NCI-H226 (cell line): ENCODE measurements at regions not wholly inside any gene's neighbourhood (a gene's known extent, or its start where the extent isn't known, plus 50 kb on each side); places are given as distances from the start of the nearest gene placed in this dataset.
"Not testable (repeated sequence)": the region's sequence is repeated elsewhere in the genome, so short reads cannot be mapped to it uniquely, and the experiment has no call there.

Source experiments
- DNase-seq: peaks from one replicate; pipeline ENCODE4 v3.0.0-alpha.2; 2015

DNA sequence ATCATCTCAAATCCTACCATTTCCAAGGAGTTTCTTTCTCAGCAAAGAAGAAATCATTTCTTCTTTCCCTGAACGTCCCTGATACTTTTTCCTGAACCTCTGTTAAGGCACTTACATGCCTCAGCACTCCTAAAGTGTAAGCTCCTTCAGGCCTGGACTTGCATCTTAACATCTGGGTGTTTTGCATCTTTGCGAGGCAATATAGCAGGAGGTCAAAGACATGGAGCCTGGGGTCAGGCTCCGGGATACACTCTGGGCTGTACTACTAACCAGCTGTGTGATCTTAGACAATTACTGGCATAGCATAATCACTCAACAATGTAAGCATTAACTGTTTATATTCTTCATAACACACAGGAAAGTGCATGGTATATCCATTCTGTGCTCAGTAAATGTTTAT is 275.5 kb upstream of the BOD1L1 start:
- no peak for DNase-seq

DNA sequence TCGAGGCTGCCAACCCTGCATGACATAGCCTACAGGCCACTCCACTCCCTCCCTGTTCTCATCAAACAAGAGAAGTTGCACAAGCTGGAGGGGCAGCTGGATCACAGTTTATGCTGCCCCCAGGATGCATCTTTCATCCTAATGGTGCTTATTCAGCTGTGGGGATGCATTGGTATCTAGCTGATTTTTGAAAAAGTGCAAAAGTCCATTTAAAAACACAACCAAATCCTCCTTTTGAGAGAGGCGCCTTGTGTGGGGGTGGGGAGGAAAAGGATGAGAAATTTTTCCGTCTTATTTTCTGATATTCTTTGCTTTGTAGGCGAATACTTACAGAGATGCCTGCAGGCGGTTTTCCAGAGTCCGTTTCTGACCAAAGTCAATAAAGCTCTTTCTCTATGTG is 276.4 kb upstream of the BOD1L1 start:
- no peak for DNase-seq

DNA sequence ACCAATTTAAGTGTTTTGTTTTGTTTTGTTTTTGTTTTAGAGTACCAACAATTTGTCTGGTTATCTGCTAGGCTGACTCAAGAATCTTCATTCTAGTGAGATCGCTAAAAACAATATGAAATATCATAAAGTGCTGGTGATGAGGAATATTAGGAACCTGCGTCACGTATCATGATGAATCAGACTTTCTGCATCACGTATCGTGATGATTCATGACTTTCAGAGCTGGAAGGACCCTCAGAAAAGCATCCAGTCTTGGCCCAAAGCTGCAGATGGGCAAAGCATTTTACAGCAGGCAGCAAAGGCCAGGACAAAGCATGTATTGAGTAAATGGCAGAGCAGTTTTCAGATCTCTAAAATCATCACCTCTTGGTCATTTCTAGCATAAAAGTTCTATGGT is 278.0 kb upstream of the BOD1L1 start:
- DNase-seq: no peak

DNA sequence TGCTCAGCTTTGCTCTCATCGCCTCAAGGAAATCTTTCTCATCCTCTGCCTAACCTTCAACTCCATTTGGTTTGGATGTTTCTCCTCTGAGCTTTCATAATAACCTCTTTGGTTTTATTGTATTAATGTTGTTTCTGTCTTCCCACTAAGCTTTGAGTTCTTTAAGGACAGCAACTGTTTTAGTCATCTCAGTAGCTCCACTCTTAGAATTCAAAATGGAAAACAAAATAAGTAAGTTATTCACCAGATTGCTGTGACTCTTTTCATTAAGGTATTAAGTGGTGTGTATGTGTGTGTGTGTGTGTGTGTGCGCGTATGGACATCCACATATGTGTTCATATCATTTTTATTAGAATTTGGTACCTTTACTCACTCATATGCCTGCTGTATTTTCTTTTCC is 279.2 kb upstream of the BOD1L1 start:
- DNase-seq: no peak

DNA sequence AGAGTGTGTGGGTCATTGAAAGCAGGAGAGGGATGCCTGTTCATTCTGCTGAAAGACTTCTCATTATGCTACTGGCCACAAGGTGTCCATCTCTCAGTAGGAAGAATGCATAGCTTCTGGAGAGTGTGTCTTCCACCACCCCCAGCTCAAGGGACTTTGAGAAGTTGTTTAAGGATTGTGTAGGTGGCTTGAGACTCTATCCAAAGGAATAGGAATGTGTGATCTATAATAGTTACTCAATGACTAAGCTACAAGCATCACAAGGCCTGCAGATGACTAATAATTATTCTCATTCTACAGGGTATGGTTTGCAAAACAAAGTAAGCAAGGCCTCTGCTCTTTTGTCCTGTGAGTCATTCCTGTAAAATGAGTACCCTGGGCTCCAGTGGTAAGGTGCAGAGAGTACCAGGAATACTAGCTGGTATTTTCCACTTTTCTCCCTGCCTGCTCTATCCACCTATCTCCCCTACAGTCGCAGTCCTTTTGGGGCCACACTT is 279.8 kb upstream of the BOD1L1 start:
- DNase-seq: peak; percentile 91

DNA sequence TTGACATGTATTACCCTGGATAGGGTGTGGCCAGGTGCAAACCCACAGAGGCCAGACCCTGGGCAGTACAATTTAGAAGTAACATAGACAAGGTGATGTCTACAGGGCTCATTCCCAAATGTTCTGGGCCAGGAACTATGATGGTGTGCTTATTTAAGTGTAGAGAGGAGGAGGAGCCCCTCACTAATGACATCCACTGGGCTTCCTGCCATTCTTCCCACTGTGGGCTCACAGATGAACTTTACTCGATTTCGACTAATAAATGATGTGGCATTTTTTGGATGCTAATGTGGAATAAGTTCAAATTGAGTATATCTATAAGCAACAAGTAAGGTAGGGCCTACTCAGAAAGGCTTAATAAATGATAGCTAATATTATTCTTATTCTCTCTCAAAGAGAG is 280.9 kb upstream of the BOD1L1 start:
- no peak for DNase-seq

DNA sequence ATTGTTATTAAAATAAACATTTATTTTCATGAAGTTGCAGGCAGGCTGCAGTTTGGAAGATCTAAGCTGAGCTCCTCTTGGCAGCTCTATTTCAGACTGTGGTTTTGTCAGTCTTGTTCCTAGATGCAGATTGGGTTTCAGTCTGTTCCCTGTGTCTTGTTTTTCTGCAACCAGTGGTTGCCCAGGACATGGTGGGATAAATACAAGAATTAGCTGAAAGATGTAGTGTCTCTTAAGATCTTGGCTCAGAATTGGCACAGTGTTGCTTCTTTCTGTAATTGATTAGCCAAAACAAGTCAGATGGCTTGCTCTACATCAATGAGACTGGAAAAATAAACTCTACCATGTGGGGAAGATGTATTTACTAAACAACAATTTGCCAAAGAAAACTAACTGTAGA is 283.0 kb upstream of the BOD1L1 start:
- no peak for DNase-seq

GRCh38 chr4:13911256-13911655 is 283.7 kb upstream of the BOD1L1 start:
- DNase-seq: no peak

- DNase-seq: peak; percentile 41
Observed at GRCh38 chr4:13912436-13912925, 285.0 kb upstream of the BOD1L1 start.

DNA sequence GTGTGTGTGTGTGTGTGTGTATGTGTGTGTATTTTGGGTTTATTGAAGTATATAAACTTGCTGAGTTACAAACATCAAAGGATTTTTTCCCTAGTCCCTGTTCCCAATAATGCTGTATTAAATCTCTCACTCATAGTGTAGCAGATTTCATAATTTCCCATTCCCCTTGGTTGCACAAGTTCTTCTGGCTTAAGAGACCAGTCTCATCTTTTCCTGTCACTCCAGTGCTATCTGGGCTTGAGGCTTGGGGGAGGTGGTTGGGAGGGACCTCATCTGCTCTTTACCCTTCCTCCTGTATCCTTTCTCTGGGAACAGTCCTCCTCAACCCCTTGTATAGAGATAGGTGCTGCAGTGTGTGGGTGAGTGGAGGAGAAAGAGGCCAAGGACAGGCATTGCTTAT is 285.4 kb upstream of the BOD1L1 start:
- DNase-seq: peak; percentile 61

DNA sequence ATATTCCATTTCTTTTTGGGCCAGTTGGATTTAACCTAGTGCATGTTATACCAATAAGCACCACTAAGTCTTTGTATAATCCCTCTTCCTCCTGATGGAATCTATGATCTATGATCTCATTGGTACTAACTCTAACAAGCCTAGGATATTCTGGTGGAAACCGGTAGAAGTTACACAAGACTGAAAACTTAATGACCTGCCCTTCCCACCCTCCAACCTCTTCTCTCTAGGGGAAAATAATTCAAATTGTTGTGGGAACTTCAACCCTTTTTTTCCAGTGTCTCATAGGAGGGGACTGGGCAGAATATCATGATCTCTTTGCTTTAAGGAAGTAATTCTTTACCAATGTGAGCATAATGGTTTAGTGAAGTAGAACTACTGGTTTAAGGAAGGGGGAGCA is 289.5 kb upstream of the BOD1L1 start:
- no peak for DNase-seq

DNA sequence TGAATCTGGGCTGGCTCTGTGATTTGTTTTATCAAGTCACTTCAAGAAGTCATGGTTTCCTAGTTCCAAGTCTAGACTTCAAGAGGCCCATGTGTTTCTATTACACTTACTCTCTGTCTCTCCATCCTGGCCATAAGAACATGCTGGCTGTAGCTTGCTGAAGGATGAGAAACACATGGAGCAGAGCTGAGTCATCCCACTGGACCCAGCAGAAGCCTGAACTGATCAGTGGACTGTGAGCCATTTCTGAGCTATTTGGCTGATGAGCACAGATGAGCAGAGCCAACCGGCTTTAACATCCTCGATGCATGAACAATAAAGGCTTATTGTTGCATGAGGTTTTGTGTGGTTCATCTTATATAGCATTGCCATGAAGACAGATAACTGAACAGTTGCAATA is 290.6 kb upstream of the BOD1L1 start:
- DNase-seq: peak; percentile 73

GRCh38 chr4:13918991-13919441 is 291.5 kb upstream of the BOD1L1 start:
- no peak for DNase-seq

DNA sequence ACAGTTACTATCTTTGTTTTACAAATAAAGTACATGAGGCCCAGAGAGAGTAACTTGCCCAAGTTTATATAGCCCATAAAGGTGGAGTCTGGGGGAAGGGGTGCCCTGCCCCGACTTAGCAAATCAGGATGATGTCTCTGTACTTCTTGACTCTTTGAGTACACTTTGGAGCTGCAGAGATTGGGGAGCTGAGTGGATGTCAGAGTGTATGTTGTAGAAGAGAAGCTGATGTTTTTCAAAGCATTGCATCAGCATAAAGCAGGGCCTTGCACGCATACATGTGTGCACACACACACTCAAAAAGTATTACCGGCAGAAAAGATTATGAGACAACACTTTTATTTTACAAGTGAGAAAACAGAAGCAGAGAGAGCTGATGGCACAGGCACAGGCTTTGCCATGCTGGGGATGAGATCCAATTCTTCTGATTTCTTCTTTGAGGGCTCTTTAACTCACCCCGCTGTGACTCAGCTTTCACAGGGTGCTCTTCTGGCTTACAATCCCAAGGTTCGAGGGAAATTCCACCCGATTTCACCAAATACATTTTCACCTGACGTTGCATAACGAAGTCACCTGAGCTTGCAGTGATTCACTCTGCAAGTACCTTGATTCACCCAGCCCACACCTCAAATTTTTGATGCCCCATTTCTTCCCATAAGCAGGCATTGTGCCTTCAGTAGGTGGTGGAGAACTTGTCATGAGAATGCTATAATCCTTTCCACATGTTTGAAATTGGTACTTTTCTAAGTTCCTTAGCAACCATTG is 292.8 kb upstream of the BOD1L1 start:
- peak; percentile 71 for DNase-seq

DNA sequence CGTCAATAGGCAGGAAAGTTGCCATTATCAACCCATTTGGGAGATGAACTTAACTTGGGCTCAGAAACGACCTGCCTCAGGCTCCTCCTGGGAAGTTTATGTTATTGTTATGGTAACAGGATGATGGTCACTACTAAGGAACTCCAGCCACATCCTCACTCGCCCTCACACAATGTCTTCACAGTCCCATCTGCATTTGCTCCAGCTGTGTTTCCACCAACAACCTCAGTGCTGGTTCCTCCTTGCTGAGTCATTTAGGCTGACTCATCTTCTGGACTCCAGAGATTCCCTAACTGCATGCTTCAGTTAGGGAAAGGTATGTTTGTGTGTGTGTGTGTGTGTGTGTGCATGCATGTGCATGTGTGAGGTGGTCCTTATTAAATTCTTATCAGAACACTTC is 293.4 kb upstream of the BOD1L1 start:
- DNase-seq: peak; percentile 99

- DNase-seq: no peak
Observed at GRCh38 chr4:13921805-13922204, 294.3 kb upstream of the BOD1L1 start.

GRCh38 chr4:13922459-13922858 is 294.9 kb upstream of the BOD1L1 start:
- no peak for DNase-seq

DNA sequence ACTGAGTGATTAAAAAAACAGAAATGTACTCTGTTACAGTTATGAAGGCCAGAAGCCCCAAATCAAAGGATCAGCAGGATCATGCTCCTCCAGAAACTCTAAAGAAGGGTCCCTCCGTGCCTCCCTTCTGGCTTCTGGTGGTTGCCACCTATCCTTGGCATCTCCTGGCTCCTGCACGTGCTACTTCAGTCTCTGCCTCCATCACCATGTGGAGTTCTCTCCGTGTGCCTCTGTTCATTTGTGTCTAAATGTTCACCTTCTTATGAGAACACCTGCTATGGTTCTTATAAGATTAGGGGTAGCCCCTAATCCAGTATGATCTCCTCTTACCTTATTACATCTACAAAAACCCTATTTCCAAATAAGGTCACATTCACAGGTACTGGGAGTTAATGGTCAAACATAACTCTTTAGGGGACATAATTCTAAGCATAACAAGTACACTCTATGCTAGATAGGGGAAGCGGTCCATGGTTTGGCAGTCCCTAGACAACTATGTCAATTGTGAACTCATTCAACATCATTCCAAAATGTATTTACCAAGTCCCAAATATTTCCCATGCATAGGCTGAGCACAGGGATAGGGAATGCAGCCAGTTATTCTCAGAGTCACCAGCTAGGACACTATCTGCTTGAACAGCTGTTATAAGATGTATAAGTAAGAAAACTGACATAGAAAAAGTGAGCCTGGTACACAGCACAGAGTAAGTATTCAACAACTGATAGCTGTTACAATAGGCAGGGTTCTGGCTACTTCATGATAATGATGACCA is 295.5 kb upstream of the BOD1L1 start:
- no peak for DNase-seq

GRCh38 chr4:13924900-13925299 is 297.4 kb upstream of the BOD1L1 start:
- DNase-seq: not testable (repeated sequence)

GRCh38 chr4:13928214-13928613 is 300.7 kb upstream of the BOD1L1 start:
- DNase-seq: no peak

GRCh38 chr4:13930155-13930554 is 302.6 kb upstream of the BOD1L1 start:
- DNase-seq: no peak

GRCh38 chr4:13933191-13933590 is 305.7 kb upstream of the BOD1L1 start:
- peak; percentile 75 for DNase-seq

DNA sequence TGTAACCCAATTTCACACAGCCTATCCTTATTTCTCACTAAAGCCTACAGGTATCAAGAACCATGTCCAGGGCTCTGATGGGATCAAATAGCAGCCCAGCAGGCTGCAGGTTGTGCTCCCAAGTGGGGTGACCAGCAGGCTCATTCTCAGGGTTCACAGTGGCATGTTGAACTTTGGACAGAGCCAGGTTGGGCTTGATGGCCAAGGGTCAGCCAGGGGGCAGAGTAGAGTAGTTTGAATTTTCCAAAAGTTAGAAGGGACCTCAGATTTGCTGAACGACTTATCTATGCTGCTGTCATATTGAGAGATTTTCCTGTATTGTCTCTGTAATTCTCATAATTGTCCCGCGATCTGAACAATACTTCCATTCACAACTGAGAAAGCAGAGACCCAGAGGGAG is 310.8 kb upstream of the BOD1L1 start:
- no peak for DNase-seq

GRCh38 chr4:13940921-13941320 is 313.4 kb upstream of the BOD1L1 start:
- no peak for DNase-seq
